MM.1S (cell line): ENCODE measurements at regions not wholly inside any gene's neighbourhood (a gene's known extent, or its start where the extent isn't known, plus 50 kb on each side); places are given as distances from the start of the nearest gene placed in this dataset.

Experiments used
- CTCF ChIP-seq: fragments of 300-600 bp; sonication (generic); IDR thresholded peaks from 2 replicates; pipeline ENCODE4 v1.5.1; 2016; ENCODE audit warnings: antibody characterized with exemption, low read length, mixed read lengths
- EZH2 ChIP-seq: fragments of 300-600 bp; sonication (generic); optimal IDR thresholded peaks from 2 replicates; pipeline ENCODE3; 2017; ENCODE audit warnings: low read depth, mild to moderate bottlenecking, antibody characterized with exemption, low read length, mixed read lengths

- no peak for TF ChIP-seq CTCF
- no peak for TF ChIP-seq EZH2
These were observed 380.0 kb downstream of the INSC start for GRCh38 chr11:15494740-15495139.
